GM12873 (cell line): ENCODE measurements at regions not wholly inside any gene's neighbourhood (a gene's known extent, or its start where the extent isn't known, plus 50 kb on each side); places are given as distances from the start of the nearest gene placed in this dataset.

Experiments
- TF ChIP-seq, protein P1 (sequence below): IDR thresholded peaks from 2 replicates; pipeline ENCODE4 v1.5.1; 2012; ENCODE audit warnings: low read depth, mild to moderate bottlenecking, moderate library complexity, low read length, control low read depth; ENCODE audit not compliant: insufficient read depth; ENCODE audit errors: missing control alignments

DNA sequence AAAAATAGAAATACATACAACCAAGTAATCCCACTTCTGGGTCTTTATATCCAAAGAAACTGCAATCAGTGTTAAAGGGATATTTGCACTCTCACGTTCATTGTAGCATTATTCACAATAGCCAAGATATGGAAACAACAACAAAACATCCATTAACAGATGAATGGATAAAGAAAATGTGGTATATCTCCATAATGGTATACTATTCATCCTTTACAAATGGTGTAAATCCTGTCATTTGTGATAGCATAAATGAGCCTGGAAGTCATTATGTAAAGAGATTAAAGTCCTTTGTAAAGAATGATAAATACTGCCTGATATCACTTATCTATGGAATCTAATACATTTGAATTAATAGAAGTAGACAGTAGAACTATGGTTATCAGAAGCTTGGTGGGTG, 327.7 kb downstream of the UTRN start:
- TF ChIP-seq, protein P1, sequence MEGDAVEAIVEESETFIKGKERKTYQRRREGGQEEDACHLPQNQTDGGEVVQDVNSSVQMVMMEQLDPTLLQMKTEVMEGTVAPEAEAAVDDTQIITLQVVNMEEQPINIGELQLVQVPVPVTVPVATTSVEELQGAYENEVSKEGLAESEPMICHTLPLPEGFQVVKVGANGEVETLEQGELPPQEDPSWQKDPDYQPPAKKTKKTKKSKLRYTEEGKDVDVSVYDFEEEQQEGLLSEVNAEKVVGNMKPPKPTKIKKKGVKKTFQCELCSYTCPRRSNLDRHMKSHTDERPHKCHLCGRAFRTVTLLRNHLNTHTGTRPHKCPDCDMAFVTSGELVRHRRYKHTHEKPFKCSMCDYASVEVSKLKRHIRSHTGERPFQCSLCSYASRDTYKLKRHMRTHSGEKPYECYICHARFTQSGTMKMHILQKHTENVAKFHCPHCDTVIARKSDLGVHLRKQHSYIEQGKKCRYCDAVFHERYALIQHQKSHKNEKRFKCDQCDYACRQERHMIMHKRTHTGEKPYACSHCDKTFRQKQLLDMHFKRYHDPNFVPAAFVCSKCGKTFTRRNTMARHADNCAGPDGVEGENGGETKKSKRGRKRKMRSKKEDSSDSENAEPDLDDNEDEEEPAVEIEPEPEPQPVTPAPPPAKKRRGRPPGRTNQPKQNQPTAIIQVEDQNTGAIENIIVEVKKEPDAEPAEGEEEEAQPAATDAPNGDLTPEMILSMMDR: no peak

DNA sequence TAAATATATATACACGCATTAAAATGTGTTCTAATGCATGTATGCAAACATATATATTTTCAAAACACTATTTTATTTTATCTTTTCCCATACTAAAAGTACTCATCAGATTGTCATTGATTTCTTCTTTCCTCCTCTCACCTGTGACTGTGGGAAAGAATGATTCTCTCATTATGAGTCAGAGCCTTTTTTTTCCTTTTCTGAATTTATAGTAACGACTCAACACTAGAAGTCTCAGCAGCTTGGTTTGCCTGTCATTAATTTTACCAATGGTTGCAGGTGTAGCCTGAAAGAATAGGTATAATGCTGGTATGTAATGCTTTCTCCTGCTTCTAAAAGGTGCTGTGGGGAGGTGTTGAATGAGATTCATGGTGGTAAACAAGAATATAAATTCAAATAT, 328.7 kb downstream of the UTRN start:
- TF ChIP-seq, protein P1: no peak

DNA sequence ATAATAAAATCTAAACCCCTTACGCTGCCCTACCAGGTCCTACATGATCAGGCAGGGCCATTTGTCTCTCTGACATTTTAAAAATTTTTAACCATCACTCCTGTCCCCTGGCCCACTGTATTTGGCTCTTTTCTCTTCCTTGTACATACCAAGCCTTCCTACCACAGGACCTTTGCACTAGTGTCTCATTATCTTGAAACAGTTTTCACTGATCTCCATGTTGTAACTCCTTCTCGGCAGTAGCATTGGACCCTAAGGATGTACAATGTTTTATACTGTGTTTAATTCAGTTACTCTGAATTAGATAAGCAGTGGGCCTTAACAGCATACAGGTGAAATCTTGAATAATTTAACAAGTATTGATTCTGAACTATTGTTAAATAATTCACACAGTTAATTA, 330.7 kb downstream of the UTRN start:
- TF ChIP-seq, protein P1: no peak

DNA sequence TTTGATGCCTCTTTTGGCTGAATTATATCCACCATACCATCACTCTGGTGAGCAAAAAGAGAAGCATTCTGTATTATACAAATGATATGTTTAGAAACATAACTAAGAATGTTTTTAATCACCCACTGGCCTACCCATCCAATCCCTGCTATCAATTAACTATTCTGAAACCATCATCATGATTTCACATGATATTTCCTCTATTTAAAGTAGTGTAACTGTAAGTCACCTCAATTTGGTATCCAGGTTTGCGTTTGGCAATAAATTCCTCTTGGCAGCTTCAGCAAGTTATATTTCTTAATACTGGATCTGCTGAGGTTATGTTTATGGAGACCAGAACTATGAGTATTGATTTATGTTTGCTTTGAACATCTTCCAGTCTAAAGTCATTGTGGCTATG, 332.1 kb downstream of the UTRN start:
- TF ChIP-seq, protein P1: no peak

DNA sequence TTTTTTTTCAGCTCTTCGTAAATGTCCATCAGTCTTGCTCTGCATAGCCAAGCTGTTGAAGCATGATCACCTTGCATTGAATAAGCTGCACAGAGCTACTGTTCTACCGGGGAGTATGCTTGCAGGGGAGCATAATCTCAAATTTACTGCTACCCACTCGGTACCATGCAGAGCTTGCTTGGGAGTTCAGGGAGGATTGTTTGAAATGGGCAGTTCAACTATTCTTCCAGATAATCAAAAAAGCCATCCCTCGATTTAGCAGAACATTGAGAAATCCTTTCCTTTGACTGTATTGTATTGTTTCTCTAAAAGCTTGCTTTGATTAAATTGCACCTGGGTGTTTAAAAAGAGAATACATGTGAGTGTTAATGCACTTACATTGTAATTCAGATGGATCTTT, 332.6 kb downstream of the UTRN start:
- TF ChIP-seq, protein P1: no peak

DNA sequence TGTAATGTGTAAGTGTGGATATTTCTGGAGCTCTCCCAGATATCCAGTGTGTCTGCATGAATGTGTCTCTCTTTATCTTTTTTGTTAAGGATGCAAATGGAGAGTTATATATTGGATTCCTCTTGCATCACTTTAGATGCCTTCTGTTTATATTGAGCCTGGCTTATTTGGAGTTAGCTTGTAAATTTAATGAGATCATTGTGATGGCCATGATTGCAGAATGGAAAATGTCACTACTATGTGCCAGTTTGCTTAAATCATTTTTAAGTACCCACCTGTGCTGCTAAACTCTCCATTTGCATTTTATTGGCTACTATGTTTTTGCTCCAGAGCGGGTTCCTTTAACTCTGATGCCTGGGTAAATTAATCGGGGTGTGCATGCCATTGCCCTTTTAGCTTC, 334.8 kb downstream of the UTRN start:
- TF ChIP-seq, protein P1: no peak

DNA sequence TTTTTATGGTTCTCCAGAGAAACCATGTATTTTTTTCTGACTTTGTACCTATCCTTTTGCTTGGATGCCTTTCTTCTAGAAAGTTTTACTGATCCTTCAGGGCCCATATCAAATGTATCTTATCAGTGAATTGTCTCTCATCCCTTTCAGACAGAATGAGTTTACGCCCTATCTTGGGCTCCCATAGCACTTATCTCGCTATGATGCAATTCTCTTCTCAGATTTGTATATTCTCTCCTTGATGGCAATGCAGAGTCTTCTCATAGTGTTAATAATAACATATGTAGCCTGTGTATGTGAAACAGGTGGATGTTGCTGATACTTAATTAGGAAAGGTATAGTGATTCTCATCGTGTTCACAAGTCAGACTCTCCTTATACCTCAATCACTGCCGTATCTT, 336.2 kb downstream of the UTRN start:
- TF ChIP-seq, protein P1: no peak

DNA sequence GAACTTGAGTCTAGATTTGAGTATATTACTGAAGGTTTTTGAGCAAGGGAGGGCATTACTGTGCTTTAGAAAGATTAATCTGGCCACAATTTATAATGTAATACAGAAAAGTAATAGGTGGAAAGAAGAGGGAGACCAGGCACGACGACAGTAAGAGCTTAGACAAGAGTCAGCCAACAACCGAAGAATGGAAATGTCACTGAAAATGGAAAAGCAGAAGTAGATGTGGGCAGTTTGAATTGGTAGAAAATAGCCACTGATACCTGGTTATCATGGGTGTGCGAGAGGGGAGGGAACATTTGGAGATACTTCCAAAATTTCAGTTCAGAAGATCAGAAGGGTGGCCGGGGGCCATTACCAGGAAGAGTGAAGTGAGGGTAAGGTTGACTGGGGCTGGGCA, 339.1 kb downstream of the UTRN start:
- TF ChIP-seq, protein P1: no peak
